ENCODE measurements at regions not wholly inside any gene's neighbourhood (a gene's known extent, or its start where the extent isn't known, plus 50 kb on each side); places are given as distances from the start of the nearest gene placed in this dataset.
A peak's percentile ranks its signal among the peaks of the same experiment; 100 is the strongest.

- H3K9me3 ChIP-seq = no peaks in the 10 kb centered on the region
- TF ChIP-seq, protein P1, sequence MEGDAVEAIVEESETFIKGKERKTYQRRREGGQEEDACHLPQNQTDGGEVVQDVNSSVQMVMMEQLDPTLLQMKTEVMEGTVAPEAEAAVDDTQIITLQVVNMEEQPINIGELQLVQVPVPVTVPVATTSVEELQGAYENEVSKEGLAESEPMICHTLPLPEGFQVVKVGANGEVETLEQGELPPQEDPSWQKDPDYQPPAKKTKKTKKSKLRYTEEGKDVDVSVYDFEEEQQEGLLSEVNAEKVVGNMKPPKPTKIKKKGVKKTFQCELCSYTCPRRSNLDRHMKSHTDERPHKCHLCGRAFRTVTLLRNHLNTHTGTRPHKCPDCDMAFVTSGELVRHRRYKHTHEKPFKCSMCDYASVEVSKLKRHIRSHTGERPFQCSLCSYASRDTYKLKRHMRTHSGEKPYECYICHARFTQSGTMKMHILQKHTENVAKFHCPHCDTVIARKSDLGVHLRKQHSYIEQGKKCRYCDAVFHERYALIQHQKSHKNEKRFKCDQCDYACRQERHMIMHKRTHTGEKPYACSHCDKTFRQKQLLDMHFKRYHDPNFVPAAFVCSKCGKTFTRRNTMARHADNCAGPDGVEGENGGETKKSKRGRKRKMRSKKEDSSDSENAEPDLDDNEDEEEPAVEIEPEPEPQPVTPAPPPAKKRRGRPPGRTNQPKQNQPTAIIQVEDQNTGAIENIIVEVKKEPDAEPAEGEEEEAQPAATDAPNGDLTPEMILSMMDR (IDR thresholded peaks at IDR 0.05) = no peak
- no peak overlapping the region for H3K4me3 ChIP-seq
- H3K27ac ChIP-seq = no peak overlapping the region
- ATAC-seq = no peak
- H3K27me3 ChIP-seq = no peaks in the 10 kb centered on the region
- intact Hi-C loops (cut with DNase I) = no loop called here
- 61 to 76% methylated on average over 5 of the region's 5 CpGs for WGBS, 2 donors
- DNase-seq = no peak
- H3K4me1 ChIP-seq = no peaks in the 10 kb centered on the region
- FAIRE-seq = no peak
- H3K36me3 ChIP-seq = no peaks in the 10 kb centered on the region
Measured at GRCh38 chr15:93895976-93896770, 335.2 kb upstream of the MCTP2 start.

DNA sequence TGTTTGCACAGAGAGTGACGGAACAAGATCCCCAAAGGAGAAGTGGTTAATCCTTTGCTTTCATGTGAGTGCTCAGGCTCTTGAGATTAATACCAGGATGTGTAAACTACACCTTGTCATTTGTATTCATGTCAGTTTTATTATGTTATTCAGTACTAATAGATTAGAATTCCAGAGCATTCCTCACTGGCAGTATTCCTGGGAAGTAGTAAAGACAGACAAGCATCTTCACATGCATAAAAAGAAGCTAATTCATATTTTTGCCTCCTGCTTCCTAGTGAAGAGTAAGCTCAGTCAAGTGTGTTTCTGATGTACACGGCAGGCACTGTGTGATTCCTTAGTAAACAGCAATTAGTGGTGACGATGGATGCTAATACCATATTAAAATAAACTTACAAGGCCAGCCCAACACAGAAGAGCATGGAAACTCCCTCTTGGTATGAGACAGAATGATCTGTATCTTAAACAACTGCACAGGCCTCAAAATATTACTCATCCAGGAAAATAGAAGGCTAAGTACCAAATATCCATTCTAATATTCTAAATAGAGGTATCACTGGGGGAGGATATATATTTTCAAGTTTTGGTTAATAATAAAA, 336.8 kb upstream of the MCTP2 start:
- Histone ChIP-seq H3K4me3 (no peak overlapping the region), H3K36me3 (no peaks in the 10 kb centered on the region), H3K27me3 (no peaks in the 10 kb centered on the region), H3K9me3 (no peaks in the 10 kb centered on the region), H3K4me1 (no peaks in the 10 kb centered on the region), H3K27ac (no peak overlapping the region)
- ATAC-seq (peak in 1 of 4 donors; percentile 35), FAIRE-seq (no peak), DNase-seq (no peak)
- WGBS, 2 donors = 53 to 61% methylated on average over 3 of the region's 3 CpGs
- intact Hi-C loops (cut with DNase I) = no loop called here
- TF ChIP-seq, protein P1 (IDR thresholded peaks at IDR 0.05) = no peak

GRCh38 chr15:93887151-93887550, 344.2 kb upstream of the MCTP2 start:
- intact Hi-C loops (cut with DNase I) = no loop called here
- WGBS, 2 donors = 75 to 90% methylated on average over 1 of the region's 1 CpG
- no peak for ATAC-seq
- no peaks in the 10 kb centered on the region for H3K4me1 ChIP-seq
- no peak for DNase-seq
- H3K36me3 ChIP-seq = no peaks in the 10 kb centered on the region
- H3K27ac ChIP-seq = no peak overlapping the region
- FAIRE-seq = no peak
- H3K4me3 ChIP-seq = no peak overlapping the region
- H3K9me3 ChIP-seq = no peaks in the 10 kb centered on the region
- H3K27me3 ChIP-seq = no peaks in the 10 kb centered on the region
- TF ChIP-seq, protein P1 (IDR thresholded peaks at IDR 0.05) = no peak

- intact Hi-C loops (cut with DNase I) = no loop called here
- H3K4me3 ChIP-seq = no peak overlapping the region
- no peak for FAIRE-seq
- no peak for DNase-seq
- no peaks in the 10 kb centered on the region for H3K36me3 ChIP-seq
- no peak for ATAC-seq
- no peaks in the 10 kb centered on the region for H3K4me1 ChIP-seq
- TF ChIP-seq, protein P1 (IDR thresholded peaks at IDR 0.05) = no peak
- no peaks in the 10 kb centered on the region for H3K27me3 ChIP-seq
- H3K9me3 ChIP-seq = no peaks in the 10 kb centered on the region
- no peak overlapping the region for H3K27ac ChIP-seq
- WGBS, 2 donors = 63% methylated on average over 3 of the region's 3 CpGs
Measured at GRCh38 chr15:93882779-93883178, 348.6 kb upstream of the MCTP2 start.

DNA sequence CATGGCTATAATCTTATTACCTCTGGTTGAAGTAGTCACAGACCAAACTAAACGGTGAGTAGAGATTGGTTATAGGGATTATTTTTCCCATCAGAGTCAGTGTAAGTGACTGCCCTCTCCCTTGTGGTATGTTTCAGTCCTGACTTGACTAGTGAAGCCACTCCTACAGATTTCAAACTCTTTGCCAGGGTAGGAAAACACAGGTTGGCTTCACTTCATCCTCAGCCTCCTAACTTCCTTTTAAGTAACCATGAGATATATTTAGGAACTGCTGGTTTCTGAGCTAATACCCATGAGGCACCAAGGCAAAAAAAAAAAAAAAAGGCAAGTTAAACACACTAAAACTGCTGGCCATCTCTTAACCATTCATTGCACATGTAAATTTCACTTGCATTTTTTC, 349.2 kb upstream of the MCTP2 start:
- TF ChIP-seq, protein P1 (IDR thresholded peaks at IDR 0.05) = no peak
- no peaks in the 10 kb centered on the region for H3K4me1 ChIP-seq
- 40 to 53% methylated on average over 1 of the region's 1 CpG for WGBS, 2 donors
- no peak for DNase-seq
- H3K27me3 ChIP-seq = no peaks in the 10 kb centered on the region
- H3K27ac ChIP-seq = no peak overlapping the region
- intact Hi-C loops (cut with DNase I) = no loop called here
- FAIRE-seq = no peak
- ATAC-seq = no peak
- H3K4me3 ChIP-seq = no peak overlapping the region
- no peaks in the 10 kb centered on the region for H3K36me3 ChIP-seq
- H3K9me3 ChIP-seq = no peaks in the 10 kb centered on the region
